H1 (cell line): ENCODE measurements at regions not wholly inside any gene's neighbourhood (a gene's known extent, or its start where the extent isn't known, plus 50 kb on each side); places are given as distances from the start of the nearest gene placed in this dataset.

Experiments
- CTCF ChIA-PET: fragments of 300-600 bp; sonication (Branson Sonifier 250); formaldehyde crosslinking; loops from one replicate; lab custom pipeline; 2021; ENCODE audit not compliant: partially characterized antibody; lab: Charles Lee
- POLR2A ChIA-PET: fragments of 300-600 bp; sonication (Branson Sonifier 250); formaldehyde crosslinking; loops from one replicate; lab custom pipeline; 2021; ENCODE audit warnings: inconsistent platforms; ENCODE audit not compliant: partially characterized antibody; lab: Charles Lee
- DNase-seq, 2 experiments: peaks; one replicate each; pipeline versions ENCODE4 v3.0.0 to v3.0.0-alpha.2; 2010 to 2022; ENCODE audit warnings: low spot score in 2 of 2, low read depth in 1 of 2, mixed read lengths in 1 of 2
- FAIRE-seq: peaks from 2 replicates; lab custom pipeline; 2011; peaks lifted over from hg19 to GRCh38; lab: Jason Lieb, UNC
- H2AFZ ChIP-seq: 2 replicates; pipeline ENCODE4 v1.8.1; 2012; ENCODE audit warnings: low read length, inconsistent platforms
- H2AK5ac ChIP-seq: 2 replicates; pipeline ENCODE4 v1.6.1; 2013; ENCODE audit warnings: low read depth, low read length
- H2BK120ac ChIP-seq: replicated peaks from 2 replicates; pipeline ENCODE3; 2013; ENCODE audit warnings: low read depth, low read length, inconsistent platforms
- H2BK12ac ChIP-seq: 2 replicates; pipeline ENCODE4 v1.6.1; 2013; ENCODE audit warnings: low read depth, low read length
- H2BK15ac ChIP-seq: 2 replicates; pipeline ENCODE4 v1.6.1; 2013; ENCODE audit warnings: low read length
- H2BK20ac ChIP-seq: 2 replicates; pipeline ENCODE4 v1.6.1; 2013; ENCODE audit warnings: low read length
- H2BK5ac ChIP-seq: 2 replicates; pipeline ENCODE4 v1.6.1; 2013; ENCODE audit warnings: low read depth, low read length
- H3K14ac ChIP-seq: 2 replicates; pipeline ENCODE4 v1.6.1; 2013; ENCODE audit warnings: inconsistent platforms; ENCODE audit not compliant: insufficient read length
- H3K18ac ChIP-seq: 2 replicates; pipeline ENCODE4 v1.6.1; 2013; ENCODE audit warnings: low read length; ENCODE audit errors: extremely low read depth
- H3K23ac ChIP-seq: 2 replicates; pipeline ENCODE4 v1.6.1; 2013; ENCODE audit warnings: inconsistent platforms; ENCODE audit not compliant: insufficient read length
- H3K23me2 ChIP-seq: 2 replicates; pipeline ENCODE4 v1.6.1; 2013; ENCODE audit warnings: low read depth, low read length
- H3K27ac ChIP-seq: 2 replicates; pipeline ENCODE4 v1.6.1; 2011; ENCODE audit warnings: low read depth, low read length, inconsistent platforms
- H3K27me3 ChIP-seq, 4 experiments: replicated peaks in 1 of 4; 1 replicate in 1 of 4; 2 replicates in 3 of 4; pipeline versions ENCODE4 v1.6.1 to v1.8.1; 2011 to 2013; ENCODE audit warnings: low read length in 3 of 4, mild to moderate bottlenecking in 3 of 4, inconsistent platforms in 2 of 4, mixed read lengths in 2 of 4, moderate library complexity in 1 of 4; ENCODE audit not compliant: control insufficient read depth in 3 of 4, insufficient read depth in 3 of 4; ENCODE audit errors: extremely low read depth in 1 of 4
- H3K36me3 ChIP-seq, 4 experiments: 2 replicates each; pipeline versions ENCODE4 v1.6.1 to v1.8.1; 2011 to 2013; ENCODE audit warnings: mild to moderate bottlenecking in 4 of 4, low read length in 3 of 4, moderate library complexity in 2 of 4, control low read depth in 1 of 4, inconsistent platforms in 1 of 4; ENCODE audit not compliant: insufficient read depth in 4 of 4, control insufficient read depth in 2 of 4
- H3K4ac ChIP-seq: replicated peaks from 2 replicates; pipeline ENCODE3; 2013; ENCODE audit warnings: low read length, low read depth, mixed read lengths, inconsistent platforms; ENCODE audit not compliant: insufficient read length
- H3K4me1 ChIP-seq, 4 experiments: replicated peaks in 1 of 4; 1 replicate in 1 of 4; 2 replicates in 3 of 4; pipeline versions ENCODE4 v1.6.1 to v1.8.1; 2011 to 2013; ENCODE audit warnings: low read length in 3 of 4, inconsistent platforms in 2 of 4, mixed read lengths in 1 of 4; ENCODE audit not compliant: insufficient read depth in 4 of 4, control insufficient read depth in 3 of 4
- H3K4me2 ChIP-seq, 2 experiments: 2 replicates each; pipeline versions ENCODE4 v1.6.1 to v1.8.1; 2011 to 2013; ENCODE audit warnings: low read depth in 2 of 2, low read length in 2 of 2, control low read depth in 1 of 2, inconsistent platforms in 1 of 2, mild to moderate bottlenecking in 1 of 2; ENCODE audit not compliant: insufficient read depth in 1 of 2
- H3K4me3 ChIP-seq, 4 experiments: fragments of 200-600, 300-600 bp in 1 of 4; sonication (generic), shearing (Covaris generic), sonication (Bioruptor Twin) in 1 of 4; 2 replicates each; pipeline versions ENCODE4 v1.5.1 to v1.8.1; 2011 to 2016; ENCODE audit warnings: low read length in 4 of 4, low read depth in 3 of 4, control low read depth in 2 of 4, inconsistent platforms in 2 of 4, mild to moderate bottlenecking in 2 of 4, mixed read lengths in 1 of 4, moderate library complexity in 1 of 4; ENCODE audit not compliant: insufficient read depth in 2 of 4; ENCODE audit errors: extremely low read depth in 1 of 4
- H3K56ac ChIP-seq: replicated peaks from 2 replicates; pipeline ENCODE3; 2013; ENCODE audit warnings: low read depth, mild to moderate bottlenecking, mixed read lengths, low read length, inconsistent platforms; ENCODE audit not compliant: insufficient read length
- H3K79me1 ChIP-seq: 2 replicates; pipeline ENCODE4 v1.6.1; 2013; ENCODE audit warnings: low read depth, low read length, control low read depth
- H3K79me2 ChIP-seq, 2 experiments: 2 replicates each; pipeline versions ENCODE4 v1.6.1 to v1.8.1; 2012 to 2013; ENCODE audit warnings: low read length in 2 of 2, mild to moderate bottlenecking in 2 of 2, inconsistent platforms in 1 of 2; ENCODE audit not compliant: insufficient read depth in 2 of 2, control insufficient read depth in 1 of 2
- H3K9ac ChIP-seq, 4 experiments: replicated peaks in 1 of 4; 1 replicate in 1 of 4; 2 replicates in 3 of 4; pipeline versions ENCODE4 v1.6.1 to v1.8.1; 2011 to 2013; ENCODE audit warnings: low read depth in 3 of 4, low read length in 3 of 4, control low read depth in 2 of 4, mild to moderate bottlenecking in 2 of 4, moderate library complexity in 2 of 4, inconsistent platforms in 1 of 4; ENCODE audit errors: extremely low read depth in 1 of 4
- H3K9me3 ChIP-seq, 2 experiments: 2 replicates each; pipeline versions ENCODE4 v1.6.1 to v1.8.1; 2012 to 2013; ENCODE audit warnings: mild to moderate bottlenecking in 2 of 2, moderate library complexity in 2 of 2, control low read depth in 1 of 2, inconsistent platforms in 1 of 2, low read depth in 1 of 2, low read length in 1 of 2, mixed read lengths in 1 of 2; ENCODE audit not compliant: insufficient read depth in 2 of 2
- H4K20me1 ChIP-seq, 2 experiments: replicated peaks in 1 of 2; 2 replicates each; pipeline versions ENCODE3 to v1.8.1; 2011 to 2013; ENCODE audit warnings: inconsistent platforms in 2 of 2, low read length in 2 of 2, mild to moderate bottlenecking in 1 of 2; ENCODE audit not compliant: insufficient read depth in 2 of 2, control insufficient read depth in 1 of 2
- H4K5ac ChIP-seq: 2 replicates; pipeline ENCODE4 v1.6.1; 2013; ENCODE audit warnings: low read length, low read depth, mixed read lengths, inconsistent platforms; ENCODE audit not compliant: insufficient read length
- H4K8ac ChIP-seq: 2 replicates; pipeline ENCODE4 v1.8.0; 2013; ENCODE audit warnings: mild to moderate bottlenecking, moderate library complexity, low read length, inconsistent platforms; ENCODE audit not compliant: insufficient read depth; ENCODE audit errors: extremely low read depth
- H4K91ac ChIP-seq: replicated peaks from 2 replicates; pipeline ENCODE3; 2013; ENCODE audit warnings: low read length, mixed read lengths, inconsistent platforms; ENCODE audit not compliant: insufficient read length
- ASH2L ChIP-seq: fragments of 200-600, 300-600 bp; sonication (generic); IDR thresholded peaks from one replicate; pipeline ENCODE4 v1.7.1; 2017; ENCODE audit warnings: low read length
- GTF2F1 ChIP-seq: IDR thresholded peaks from 2 replicates; pipeline ENCODE4 v1.6.1; 2012; ENCODE audit warnings: low read depth, low read length, improper control_type of control experiment, borderline replicate concordance
- POU5F1 ChIP-seq: IDR thresholded peaks from 2 replicates; pipeline ENCODE4 v1.6.1; 2011; ENCODE audit warnings: low read depth, mild to moderate bottlenecking, low read length, moderate library complexity
- SUZ12 ChIP-seq: fragments of 200-600 bp; sonication (generic); IDR thresholded peaks from 2 replicates; pipeline ENCODE4 v1.6.1; 2012; ENCODE audit warnings: mild to moderate bottlenecking, inconsistent platforms, low read length, moderate library complexity, mixed read lengths
- ZNF274 ChIP-seq: IDR thresholded peaks from 2 replicates; pipeline ENCODE4 v1.7.0; 2012; ENCODE audit warnings: low read length, borderline replicate concordance; ENCODE audit errors: extremely low read depth
- WGBS, 2 experiments: shearing (Covaris generic) in 1 of 2; methylation state at CpG; one replicate each; pipeline versions ENCODE4 v1.1.6 to v1.1.7; 2013 to 2015; ENCODE audit warnings: low lambda C conversion rate in 2 of 2, mixed read lengths in 2 of 2, inconsistent platforms in 1 of 2, low coverage in 1 of 2, missing lambda C conversion rate in 1 of 2; ENCODE audit not compliant: insufficient replicate concordance in 2 of 2, insufficient coverage in 1 of 2, insufficient read length in 1 of 2; ENCODE audit errors: extremely low coverage in 1 of 2, missing lambda C conversion rate in 1 of 2; 5-methylcytosine and 5-hydroxymethylcytosine counted together

DNA sequence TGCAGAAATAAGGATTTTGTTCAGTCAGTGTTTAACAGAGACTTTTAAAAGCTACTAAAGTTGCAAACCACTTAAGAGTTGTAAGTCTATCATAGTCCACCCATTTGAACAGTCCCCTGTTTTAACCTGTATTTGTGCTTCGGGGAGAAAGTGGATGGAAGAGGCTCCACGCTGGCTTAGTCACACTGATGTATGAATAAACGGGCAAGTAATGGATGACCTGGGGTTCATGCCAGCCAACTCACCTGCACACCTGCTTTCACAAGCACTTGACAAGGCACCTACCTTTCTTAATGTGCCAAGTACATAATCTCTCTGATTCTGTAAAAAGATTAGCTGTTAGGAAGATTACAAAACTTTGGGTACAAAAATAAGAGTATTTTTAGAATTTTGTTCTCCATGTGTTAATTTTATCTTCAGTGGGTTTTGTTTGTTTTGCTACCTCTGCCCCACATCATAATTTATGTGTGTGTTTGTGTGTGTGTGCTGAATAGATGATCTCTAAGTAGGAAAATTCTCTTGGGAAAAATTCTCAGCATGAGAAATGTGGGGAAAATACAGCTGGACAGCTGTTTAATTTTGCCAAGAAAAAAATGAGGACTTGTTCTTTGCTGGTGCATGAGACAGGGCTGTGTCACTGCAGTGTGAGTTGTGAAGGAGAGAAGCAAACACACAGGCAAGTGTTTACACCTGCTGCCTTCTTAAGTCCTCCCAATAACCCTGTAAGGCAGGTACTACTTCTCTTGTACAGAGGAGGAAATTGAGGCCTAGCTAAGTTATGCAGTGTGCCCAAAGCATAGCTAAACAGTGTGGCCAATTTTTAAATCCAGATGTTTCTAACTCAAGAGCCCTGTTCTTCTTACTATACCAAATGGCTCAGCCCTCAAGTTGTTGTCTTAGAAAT, 181.2 kb upstream of the IL12A start:
- ChIA-PET POLR2A (no interaction called here), CTCF (interaction anchor here (0.6 to 7.2 kb wide), 24 partner anchors 10 to 541 kb away, joined by 3 to 96 read pairs (median 5); no protein-coding TSS in a partner anchor)
- H3K79me1 ChIP-seq, result no peaks in the 10 kb centered on the region
- H3K4ac ChIP-seq, result no peak overlapping the region
- H3K27me3 ChIP-seq, result peaks cover 3 to 18% (median 10%) of the 10 kb centered on the region in 4 experiments; a peak in 6 of 7 replicates
- FAIRE-seq, result no peak
- no peak overlapping the region for H2BK15ac ChIP-seq
- H2AFZ ChIP-seq, result no peak overlapping the region
- H3K9me3 ChIP-seq, result no peaks in the 10 kb centered on the region
- no peak for TF ChIP-seq SUZ12
- no peak for TF ChIP-seq GTF2F1
- no peak for TF ChIP-seq ASH2L
- no peak for TF ChIP-seq POU5F1
- no peak for TF ChIP-seq ZNF274
- no peaks in the 10 kb centered on the region; a peak in 1 of 4 replicates for H3K79me2 ChIP-seq
- no peak overlapping the region for H2AK5ac ChIP-seq
- H3K18ac ChIP-seq, result no peak overlapping the region
- no peak overlapping the region for H3K4me3 ChIP-seq
- no peak overlapping the region for H4K8ac ChIP-seq
- no peak overlapping the region for H3K23ac ChIP-seq
- H3K56ac ChIP-seq, result no peak overlapping the region
- peaks cover 0 to 3% (median 1%) of the 10 kb centered on the region in 4 experiments; a peak in 1 of 7 replicates for H3K4me1 ChIP-seq
- 87% methylated on average over 3 of the region's 3 CpGs; no CpG with 5 or more reads in 1 of the 2 experiments for WGBS, 2 experiments
- H3K23me2 ChIP-seq, result no peaks in the 10 kb centered on the region
- H3K27ac ChIP-seq, result no peak overlapping the region
- no peak overlapping the region for H4K5ac ChIP-seq
- H3K36me3 ChIP-seq, result no peaks in the 10 kb centered on the region
- H2BK5ac ChIP-seq, result no peak overlapping the region
- H4K20me1 ChIP-seq, result peaks cover 0 to 3% of the 10 kb centered on the region in 2 experiments
- no peak overlapping the region for H4K91ac ChIP-seq
- H2BK12ac ChIP-seq, result no peak overlapping the region
- H3K14ac ChIP-seq, result no peak overlapping the region
- no peak overlapping the region for H2BK120ac ChIP-seq
- H3K9ac ChIP-seq, result no peak overlapping the region
- no peak for DNase-seq
- H3K4me2 ChIP-seq, result no peak overlapping the region
- no peak overlapping the region for H2BK20ac ChIP-seq
